Hematopoietic multipotent progenitor cell treated with erythropoietin and hydrocortisone succinate and interleukin-3 and kit ligand, for 15 days (in vitro differentiated cells): ENCODE measurements at regions not wholly inside any gene's neighbourhood (a gene's known extent, or its start where the extent isn't known, plus 50 kb on each side); places are given as distances from the start of the nearest gene placed in this dataset.
"Not testable (repeated sequence)": the region's sequence is repeated elsewhere in the genome, so short reads cannot be mapped to it uniquely, and the experiment has no call there.

ENCODE experiments used
- DNase-seq: peaks from one replicate; pipeline ENCODE4 v3.0.0-alpha.2; 2015; ENCODE audit warnings: low spot score

- no peak for DNase-seq
Measured at GRCh38 chr4:66023061-66023460, 352.8 kb upstream of the EPHA5 start.

GRCh38 chr4:66017671-66018070, 347.4 kb upstream of the EPHA5 start:
- no peak for DNase-seq

GRCh38 chr4:66016240-66016639, 346.0 kb upstream of the EPHA5 start:
- no peak for DNase-seq

GRCh38 chr4:66014146-66014765, 344.0 kb upstream of the EPHA5 start:
- no peak for DNase-seq

GRCh38 chr4:66000510-66001117, 330.3 kb upstream of the EPHA5 start:
- no peak for DNase-seq

- DNase-seq: no peak
Measured at GRCh38 chr4:65999518-65999871, 329.2 kb upstream of the EPHA5 start.

- DNase-seq: not testable (repeated sequence)
Measured at GRCh38 chr4:65998807-65999517, 328.7 kb upstream of the EPHA5 start.

- no peak for DNase-seq
Measured at GRCh38 chr4:65983061-65983460, 312.8 kb upstream of the EPHA5 start.

- DNase-seq: no peak
Measured at GRCh38 chr4:65976287-65976686, 306.0 kb upstream of the EPHA5 start.

GRCh38 chr4:65973186-65973585, 302.9 kb upstream of the EPHA5 start:
- no peak for DNase-seq

GRCh38 chr4:65971686-65972085, 301.4 kb upstream of the EPHA5 start:
- DNase-seq: no peak

GRCh38 chr4:65968831-65969558, 298.7 kb upstream of the EPHA5 start:
- DNase-seq: no peak

- DNase-seq: no peak
Measured at GRCh38 chr4:65960751-65961150, 290.5 kb upstream of the EPHA5 start.

GRCh38 chr4:65954416-65954815, 284.1 kb upstream of the EPHA5 start:
- DNase-seq: no peak

GRCh38 chr4:65951177-65951576, 280.9 kb upstream of the EPHA5 start:
- DNase-seq: no peak

GRCh38 chr4:65943076-65943475, 272.8 kb upstream of the EPHA5 start:
- DNase-seq: no peak

GRCh38 chr4:65924843-65925242, 254.6 kb upstream of the EPHA5 start:
- no peak for DNase-seq

- DNase-seq: no peak
Measured at GRCh38 chr4:65923616-65924015, 253.3 kb upstream of the EPHA5 start.

GRCh38 chr4:65921180-65921579, 250.9 kb upstream of the EPHA5 start:
- no peak for DNase-seq

GRCh38 chr4:65918872-65919271, 248.6 kb upstream of the EPHA5 start:
- no peak for DNase-seq

GRCh38 chr4:65918212-65918611, 247.9 kb upstream of the EPHA5 start:
- DNase-seq: no peak

GRCh38 chr4:65917486-65917885, 247.2 kb upstream of the EPHA5 start:
- DNase-seq: no peak

GRCh38 chr4:65911720-65912119, 241.4 kb upstream of the EPHA5 start:
- no peak for DNase-seq
